ENCODE measurements at regions not wholly inside any gene's neighbourhood (a gene's known extent, or its start where the extent isn't known, plus 50 kb on each side); places are given as distances from the start of the nearest gene placed in this dataset.

DNA sequence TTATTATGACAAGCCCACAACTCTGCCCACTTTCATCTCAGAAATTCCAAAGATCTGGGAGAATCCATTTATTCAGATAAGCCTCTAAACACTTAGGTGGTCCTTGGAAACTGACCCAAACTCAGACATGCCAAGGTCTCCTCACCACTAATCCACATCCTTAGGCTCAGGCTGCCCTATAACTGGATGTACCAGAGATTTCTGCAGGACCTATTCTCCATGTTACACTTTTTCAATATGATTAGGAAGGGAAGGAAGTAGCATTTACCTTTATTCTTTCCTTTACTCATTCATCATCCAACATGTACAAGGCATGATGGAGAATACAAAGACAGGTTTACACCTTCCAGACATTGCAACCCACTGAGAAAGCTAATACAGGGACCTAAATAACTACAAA lies 145.9 kb upstream of the BMP4 start:
- TF ChIP-seq, protein P1, sequence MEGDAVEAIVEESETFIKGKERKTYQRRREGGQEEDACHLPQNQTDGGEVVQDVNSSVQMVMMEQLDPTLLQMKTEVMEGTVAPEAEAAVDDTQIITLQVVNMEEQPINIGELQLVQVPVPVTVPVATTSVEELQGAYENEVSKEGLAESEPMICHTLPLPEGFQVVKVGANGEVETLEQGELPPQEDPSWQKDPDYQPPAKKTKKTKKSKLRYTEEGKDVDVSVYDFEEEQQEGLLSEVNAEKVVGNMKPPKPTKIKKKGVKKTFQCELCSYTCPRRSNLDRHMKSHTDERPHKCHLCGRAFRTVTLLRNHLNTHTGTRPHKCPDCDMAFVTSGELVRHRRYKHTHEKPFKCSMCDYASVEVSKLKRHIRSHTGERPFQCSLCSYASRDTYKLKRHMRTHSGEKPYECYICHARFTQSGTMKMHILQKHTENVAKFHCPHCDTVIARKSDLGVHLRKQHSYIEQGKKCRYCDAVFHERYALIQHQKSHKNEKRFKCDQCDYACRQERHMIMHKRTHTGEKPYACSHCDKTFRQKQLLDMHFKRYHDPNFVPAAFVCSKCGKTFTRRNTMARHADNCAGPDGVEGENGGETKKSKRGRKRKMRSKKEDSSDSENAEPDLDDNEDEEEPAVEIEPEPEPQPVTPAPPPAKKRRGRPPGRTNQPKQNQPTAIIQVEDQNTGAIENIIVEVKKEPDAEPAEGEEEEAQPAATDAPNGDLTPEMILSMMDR (IDR thresholded peaks at IDR 0.05) = no peak
- TF ChIP-seq POLR2AphosphoS5 (IDR thresholded peaks at IDR 0.05) (no peak), POLR2A (IDR thresholded peaks at IDR 0.05) (no peak), EP300 (IDR thresholded peaks at IDR 0.05) (no peak)
- no peaks in the 10 kb centered on the region for H3K9me3 ChIP-seq
- no peaks in the 10 kb centered on the region for H3K4me1 ChIP-seq
- H3K27me3 ChIP-seq = no peaks in the 10 kb centered on the region
- H3K4me3 ChIP-seq = no peak overlapping the region
- no peaks in the 10 kb centered on the region for H3K36me3 ChIP-seq
- no peak overlapping the region for H3K27ac ChIP-seq
- no peak for ATAC-seq

GRCh38 chr14:54104601-54105145 lies 148.0 kb upstream of the BMP4 start:
- H3K27ac ChIP-seq = no peak overlapping the region
- no peaks in the 10 kb centered on the region for H3K36me3 ChIP-seq
- peaks cover 0 to 10% (median 0%) of the 10 kb centered on the region in 3 donors for H3K4me1 ChIP-seq
- 25 to 50% methylated on average over 3 of the region's 3 CpGs for WGBS, 2 donors (ENCODE audit: low coverage in 1 of 2)
- no peak overlapping the region for H3K4me3 ChIP-seq
- TF ChIP-seq POLR2A (IDR thresholded peaks at IDR 0.05) = no peak
- TF ChIP-seq, protein P1 (IDR thresholded peaks at IDR 0.05) = no peak
- TF ChIP-seq POLR2AphosphoS5 (IDR thresholded peaks at IDR 0.05) = no peak
- H3K27me3 ChIP-seq = no peaks in the 10 kb centered on the region
- no peak for ATAC-seq
- no peaks in the 10 kb centered on the region for H3K9me3 ChIP-seq

DNA sequence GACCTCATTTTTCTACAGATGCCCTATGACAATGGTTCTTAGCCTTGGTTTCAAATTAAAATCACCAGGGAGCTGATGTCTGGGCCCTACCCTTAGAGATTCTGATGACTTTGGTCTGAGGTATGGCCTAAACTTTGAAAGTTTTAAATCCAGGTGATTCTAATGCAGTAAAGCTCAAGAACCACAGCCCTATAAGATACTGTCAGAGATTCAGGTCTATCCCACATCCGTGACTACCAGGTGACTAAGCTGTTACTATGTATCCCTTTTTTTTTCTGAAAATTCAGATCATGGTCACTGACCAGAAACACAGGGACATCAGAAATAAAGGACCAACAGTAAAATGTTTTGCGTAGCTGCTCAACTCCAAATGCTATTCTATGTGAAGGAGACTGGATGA lies 148.8 kb upstream of the BMP4 start:
- Histone ChIP-seq H3K4me1 (peaks cover 0 to 10% (median 0%) of the 10 kb centered on the region in 3 donors), H3K36me3 (no peaks in the 10 kb centered on the region), H3K9me3 (no peaks in the 10 kb centered on the region), H3K27ac (no peak overlapping the region), H3K27me3 (no peaks in the 10 kb centered on the region), H3K4me3 (no peak overlapping the region)
- 94 to 100% methylated on average over 2 of the region's 2 CpGs for WGBS, 2 donors (ENCODE audit: low coverage in 1 of 2)
- TF ChIP-seq POLR2AphosphoS5 (IDR thresholded peaks at IDR 0.05) (no peak), EP300 (IDR thresholded peaks at IDR 0.05) (no peak)
- TF ChIP-seq, protein P1 (IDR thresholded peaks at IDR 0.05) = no peak
- no peak for ATAC-seq

DNA sequence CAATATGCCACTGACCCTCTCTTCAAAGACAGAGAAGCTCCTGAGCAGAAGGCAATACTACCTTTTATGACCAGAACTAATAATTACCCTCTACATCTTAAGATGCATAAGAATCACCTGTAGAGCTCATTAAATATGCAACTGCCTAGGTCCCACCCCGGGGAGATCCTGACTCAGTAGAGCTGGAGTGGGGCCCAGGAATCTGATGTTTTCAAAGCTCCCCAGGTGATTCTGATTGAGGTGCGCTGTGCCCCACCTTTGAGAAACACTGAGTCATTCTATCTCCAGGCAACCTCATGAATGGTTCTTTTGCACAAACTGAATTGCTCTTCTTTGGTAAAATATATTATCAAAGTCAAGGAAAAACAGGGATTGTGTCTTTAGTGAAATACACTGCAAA lies 149.3 kb upstream of the BMP4 start:
- H3K27ac ChIP-seq = no peak overlapping the region
- no peaks in the 10 kb centered on the region for H3K36me3 ChIP-seq
- no peak for TF ChIP-seq EP300 (IDR thresholded peaks at IDR 0.05)
- no peak for ATAC-seq
- H3K4me1 ChIP-seq = peaks cover 0 to 10% (median 0%) of the 10 kb centered on the region in 3 donors
- no peaks in the 10 kb centered on the region for H3K9me3 ChIP-seq
- no peaks in the 10 kb centered on the region for H3K27me3 ChIP-seq
- WGBS, 2 donors (ENCODE audit: low coverage in 1 of 2) = 77 to 91% methylated on average over 2 of the region's 2 CpGs
- H3K4me3 ChIP-seq = no peak overlapping the region

DNA sequence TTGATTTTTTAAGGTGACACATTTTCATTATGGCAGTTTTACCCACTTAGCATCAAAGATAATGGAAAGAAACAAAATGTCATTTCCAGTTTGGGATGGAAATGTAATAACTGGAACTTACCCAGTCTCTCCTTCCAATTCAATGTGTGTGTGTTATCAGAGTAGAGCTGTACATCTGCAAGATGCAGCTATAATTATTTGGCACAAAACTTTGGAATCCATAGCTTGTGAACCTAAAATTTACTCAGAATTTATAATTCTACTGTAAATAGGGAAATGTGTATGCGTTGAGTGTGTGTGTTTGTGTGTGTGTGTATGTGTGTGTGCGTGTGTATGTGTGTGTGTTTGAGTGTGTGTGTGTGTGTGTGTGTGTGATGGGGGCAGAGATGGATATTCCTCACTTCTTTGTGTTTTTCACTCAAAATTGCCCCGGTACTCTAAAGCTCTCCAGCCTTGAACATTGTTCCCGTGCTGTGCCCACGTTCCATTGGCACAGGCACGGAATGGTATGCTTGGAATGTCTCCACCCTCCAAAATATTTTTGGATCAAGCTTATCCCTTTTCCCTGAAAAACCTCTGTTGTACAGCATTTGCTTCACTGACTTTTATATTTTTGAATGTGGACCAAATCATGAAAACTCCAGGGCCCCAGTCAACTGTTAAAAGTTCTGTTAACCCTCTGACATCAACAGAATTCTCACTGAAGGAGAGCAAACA lies 150.2 kb upstream of the BMP4 start:
- no peak overlapping the region for H3K4me3 ChIP-seq
- no peak for ATAC-seq
- H3K27me3 ChIP-seq = no peaks in the 10 kb centered on the region
- WGBS, 2 donors (ENCODE audit: low coverage in 1 of 2) = 44 to 48% methylated on average over 3 to 6 of the region's 6 CpGs
- peaks cover 0 to 10% (median 0%) of the 10 kb centered on the region in 3 donors for H3K4me1 ChIP-seq
- TF ChIP-seq, protein P1 (IDR thresholded peaks at IDR 0.05) = no peak
- peak; percentile 30 for TF ChIP-seq POLR2AphosphoS5 (IDR thresholded peaks at IDR 0.05)
- no peak for TF ChIP-seq EP300 (IDR thresholded peaks at IDR 0.05)
- TF ChIP-seq POLR2A (IDR thresholded peaks at IDR 0.05) = no peak
- H3K36me3 ChIP-seq = no peaks in the 10 kb centered on the region
- H3K27ac ChIP-seq = peak overlapping the region in 1 of 4 donors; percentile 15
- H3K9me3 ChIP-seq = no peaks in the 10 kb centered on the region
